HL-60 (cell line): ENCODE measurements at regions not wholly inside any gene's neighbourhood (a gene's known extent, or its start where the extent isn't known, plus 50 kb on each side); places are given as distances from the start of the nearest gene placed in this dataset.

Experiments
- GABPA ChIP-seq: IDR thresholded peaks from 2 replicates; pipeline ENCODE4 v1.6.1; 2012; ENCODE audit warnings: low read depth
- POLR2AphosphoS5 ChIP-seq: IDR thresholded peaks from 2 replicates; pipeline ENCODE4 v1.6.1; 2012; ENCODE audit warnings: low read depth
- SPI1 ChIP-seq: IDR thresholded peaks from 2 replicates; pipeline ENCODE4 v1.6.1; 2012; ENCODE audit warnings: low read depth, mild to moderate bottlenecking, borderline replicate concordance
- TF ChIP-seq, protein P1 (sequence below): IDR thresholded peaks from one replicate; pipeline ENCODE4 v1.5.1; 2011; ENCODE audit warnings: low read length, control low read depth, inconsistent platforms; ENCODE audit not compliant: insufficient read depth
- TF ChIP-seq, protein P2 (sequence below): IDR thresholded peaks from 2 replicates; pipeline ENCODE4 v1.6.1; 2012; ENCODE audit warnings: low read depth; ENCODE audit not compliant: insufficient replicate concordance

DNA sequence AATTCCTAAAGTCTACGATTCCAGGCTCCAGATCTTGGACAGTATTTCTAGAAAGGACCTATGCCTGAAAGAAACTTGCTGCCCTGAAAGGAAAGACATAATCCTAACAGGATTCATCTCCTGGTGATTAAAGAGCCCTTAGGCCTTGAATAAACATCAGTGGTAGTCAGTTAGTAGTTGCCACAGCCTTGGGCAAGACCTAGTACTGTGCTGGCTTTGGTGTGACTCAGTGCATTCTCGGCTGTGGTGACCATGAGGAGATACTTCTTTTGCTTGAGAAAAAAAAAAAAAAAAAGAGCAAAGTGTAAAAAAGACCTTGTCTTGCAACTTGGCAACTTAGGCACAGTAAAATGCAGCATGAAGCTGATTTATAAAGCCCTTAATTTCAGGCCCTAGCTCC, 188.2 kb downstream of the DCAF12L2 start:
- TF ChIP-seq GABPA (no peak), POLR2AphosphoS5 (no peak), SPI1 (no peak)
- TF ChIP-seq, protein P1, sequence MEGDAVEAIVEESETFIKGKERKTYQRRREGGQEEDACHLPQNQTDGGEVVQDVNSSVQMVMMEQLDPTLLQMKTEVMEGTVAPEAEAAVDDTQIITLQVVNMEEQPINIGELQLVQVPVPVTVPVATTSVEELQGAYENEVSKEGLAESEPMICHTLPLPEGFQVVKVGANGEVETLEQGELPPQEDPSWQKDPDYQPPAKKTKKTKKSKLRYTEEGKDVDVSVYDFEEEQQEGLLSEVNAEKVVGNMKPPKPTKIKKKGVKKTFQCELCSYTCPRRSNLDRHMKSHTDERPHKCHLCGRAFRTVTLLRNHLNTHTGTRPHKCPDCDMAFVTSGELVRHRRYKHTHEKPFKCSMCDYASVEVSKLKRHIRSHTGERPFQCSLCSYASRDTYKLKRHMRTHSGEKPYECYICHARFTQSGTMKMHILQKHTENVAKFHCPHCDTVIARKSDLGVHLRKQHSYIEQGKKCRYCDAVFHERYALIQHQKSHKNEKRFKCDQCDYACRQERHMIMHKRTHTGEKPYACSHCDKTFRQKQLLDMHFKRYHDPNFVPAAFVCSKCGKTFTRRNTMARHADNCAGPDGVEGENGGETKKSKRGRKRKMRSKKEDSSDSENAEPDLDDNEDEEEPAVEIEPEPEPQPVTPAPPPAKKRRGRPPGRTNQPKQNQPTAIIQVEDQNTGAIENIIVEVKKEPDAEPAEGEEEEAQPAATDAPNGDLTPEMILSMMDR, result no peak
- TF ChIP-seq, protein P2, sequence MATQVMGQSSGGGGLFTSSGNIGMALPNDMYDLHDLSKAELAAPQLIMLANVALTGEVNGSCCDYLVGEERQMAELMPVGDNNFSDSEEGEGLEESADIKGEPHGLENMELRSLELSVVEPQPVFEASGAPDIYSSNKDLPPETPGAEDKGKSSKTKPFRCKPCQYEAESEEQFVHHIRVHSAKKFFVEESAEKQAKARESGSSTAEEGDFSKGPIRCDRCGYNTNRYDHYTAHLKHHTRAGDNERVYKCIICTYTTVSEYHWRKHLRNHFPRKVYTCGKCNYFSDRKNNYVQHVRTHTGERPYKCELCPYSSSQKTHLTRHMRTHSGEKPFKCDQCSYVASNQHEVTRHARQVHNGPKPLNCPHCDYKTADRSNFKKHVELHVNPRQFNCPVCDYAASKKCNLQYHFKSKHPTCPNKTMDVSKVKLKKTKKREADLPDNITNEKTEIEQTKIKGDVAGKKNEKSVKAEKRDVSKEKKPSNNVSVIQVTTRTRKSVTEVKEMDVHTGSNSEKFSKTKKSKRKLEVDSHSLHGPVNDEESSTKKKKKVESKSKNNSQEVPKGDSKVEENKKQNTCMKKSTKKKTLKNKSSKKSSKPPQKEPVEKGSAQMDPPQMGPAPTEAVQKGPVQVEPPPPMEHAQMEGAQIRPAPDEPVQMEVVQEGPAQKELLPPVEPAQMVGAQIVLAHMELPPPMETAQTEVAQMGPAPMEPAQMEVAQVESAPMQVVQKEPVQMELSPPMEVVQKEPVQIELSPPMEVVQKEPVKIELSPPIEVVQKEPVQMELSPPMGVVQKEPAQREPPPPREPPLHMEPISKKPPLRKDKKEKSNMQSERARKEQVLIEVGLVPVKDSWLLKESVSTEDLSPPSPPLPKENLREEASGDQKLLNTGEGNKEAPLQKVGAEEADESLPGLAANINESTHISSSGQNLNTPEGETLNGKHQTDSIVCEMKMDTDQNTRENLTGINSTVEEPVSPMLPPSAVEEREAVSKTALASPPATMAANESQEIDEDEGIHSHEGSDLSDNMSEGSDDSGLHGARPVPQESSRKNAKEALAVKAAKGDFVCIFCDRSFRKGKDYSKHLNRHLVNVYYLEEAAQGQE, result no peak
